ENCODE measurements at regions not wholly inside any gene's neighbourhood (a gene's known extent, or its start where the extent isn't known, plus 50 kb on each side); places are given as distances from the start of the nearest gene placed in this dataset.

DNA sequence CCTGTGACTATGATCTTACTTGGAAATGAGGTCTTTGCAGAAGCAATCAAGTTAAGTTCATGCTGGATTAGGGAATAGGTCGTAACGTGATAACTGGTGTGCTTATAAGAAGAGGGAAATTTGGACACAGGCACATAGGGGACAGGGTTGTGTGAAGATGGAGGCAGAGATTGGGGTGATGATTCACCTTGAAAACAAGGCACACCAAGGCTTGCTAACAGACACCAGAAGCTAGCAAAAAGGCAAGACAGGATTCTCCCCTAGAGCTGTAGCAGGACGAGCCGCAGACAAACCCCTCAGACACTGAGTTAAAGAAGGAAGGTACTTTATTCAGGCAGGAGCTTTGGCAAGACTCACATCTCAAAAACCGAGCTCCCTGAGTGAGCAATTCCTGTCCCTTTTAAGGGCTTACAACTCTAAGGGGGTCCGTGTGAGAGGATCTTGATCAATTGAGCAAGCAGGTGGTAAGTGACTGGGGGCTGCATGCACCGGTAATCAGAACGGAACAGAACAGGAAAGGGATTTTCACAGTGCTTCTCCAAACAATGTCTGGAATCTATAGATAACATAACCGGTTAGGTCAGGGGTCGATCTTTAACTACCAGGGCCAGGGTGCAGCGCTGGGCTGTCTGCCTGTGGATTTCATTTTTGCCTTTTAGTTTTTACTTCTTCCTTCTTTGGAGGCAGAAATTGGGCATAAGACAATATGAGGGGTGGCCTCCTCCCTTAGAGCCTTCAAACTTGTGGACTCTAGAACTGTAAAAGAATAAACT lies 57.5 kb upstream of the S1PR3 start:
- TF ChIP-seq, protein P1, sequence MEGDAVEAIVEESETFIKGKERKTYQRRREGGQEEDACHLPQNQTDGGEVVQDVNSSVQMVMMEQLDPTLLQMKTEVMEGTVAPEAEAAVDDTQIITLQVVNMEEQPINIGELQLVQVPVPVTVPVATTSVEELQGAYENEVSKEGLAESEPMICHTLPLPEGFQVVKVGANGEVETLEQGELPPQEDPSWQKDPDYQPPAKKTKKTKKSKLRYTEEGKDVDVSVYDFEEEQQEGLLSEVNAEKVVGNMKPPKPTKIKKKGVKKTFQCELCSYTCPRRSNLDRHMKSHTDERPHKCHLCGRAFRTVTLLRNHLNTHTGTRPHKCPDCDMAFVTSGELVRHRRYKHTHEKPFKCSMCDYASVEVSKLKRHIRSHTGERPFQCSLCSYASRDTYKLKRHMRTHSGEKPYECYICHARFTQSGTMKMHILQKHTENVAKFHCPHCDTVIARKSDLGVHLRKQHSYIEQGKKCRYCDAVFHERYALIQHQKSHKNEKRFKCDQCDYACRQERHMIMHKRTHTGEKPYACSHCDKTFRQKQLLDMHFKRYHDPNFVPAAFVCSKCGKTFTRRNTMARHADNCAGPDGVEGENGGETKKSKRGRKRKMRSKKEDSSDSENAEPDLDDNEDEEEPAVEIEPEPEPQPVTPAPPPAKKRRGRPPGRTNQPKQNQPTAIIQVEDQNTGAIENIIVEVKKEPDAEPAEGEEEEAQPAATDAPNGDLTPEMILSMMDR (IDR thresholded peaks at IDR 0.05; ENCODE audit: low read depth, low read length, missing input control): no peak
- TF ChIP-seq RAD21 (IDR thresholded peaks at IDR 0.05) (no peak), GABPA (IDR thresholded peaks at IDR 0.05 in 1 of 2, conservative IDR thresholded peaks at IDR 0.05 in 1 of 2) (no peak), YY1 (IDR thresholded peaks at IDR 0.05) (no peak), EGR1 (IDR thresholded peaks at IDR 0.05; ENCODE audit: low read depth in 2 of 2) (no peak)

All from liver (tissue), 3 donors.